Muscle layer of colon (tissue), 2 donors: ENCODE measurements at regions not wholly inside any gene's neighbourhood (a gene's known extent, or its start where the extent isn't known, plus 50 kb on each side); places are given as distances from the start of the nearest gene placed in this dataset.

Experiments
- H3K27ac ChIP-seq: one replicate; pipeline ENCODE4 v1.7.0; 2013; ENCODE audit warnings: low read depth, mild to moderate bottlenecking, low read length, moderate library complexity
- H3K27me3 ChIP-seq, 2 donors: one replicate each; pipeline ENCODE4 v1.7.0; 2013; ENCODE audit warnings: low read length in 2 of 2, mild to moderate bottlenecking in 2 of 2; ENCODE audit not compliant: insufficient read depth in 2 of 2, control insufficient read depth in 1 of 2
- H3K36me3 ChIP-seq: one replicate; pipeline ENCODE4 v1.7.0; 2013; ENCODE audit warnings: mild to moderate bottlenecking, low read length; ENCODE audit not compliant: insufficient read depth
- H3K4me1 ChIP-seq: one replicate; pipeline ENCODE4 v1.7.0; 2013; ENCODE audit warnings: mild to moderate bottlenecking, low read length; ENCODE audit not compliant: insufficient read depth
- H3K4me3 ChIP-seq, 2 donors: one replicate each; pipeline ENCODE4 v1.7.0; 2013; ENCODE audit warnings: low read length in 2 of 2, low read depth in 1 of 2, mild to moderate bottlenecking in 1 of 2, moderate library complexity in 1 of 2
- H3K9ac ChIP-seq: one replicate; pipeline ENCODE4 v1.7.0; 2013; ENCODE audit warnings: low read length
- H3K9me3 ChIP-seq: one replicate; pipeline ENCODE4 v1.7.0; 2013; ENCODE audit warnings: mild to moderate bottlenecking, low read length
- donor health status: abdominal sarcoma.
- donor health status: Adenocarcinoma of cecum.

DNA sequence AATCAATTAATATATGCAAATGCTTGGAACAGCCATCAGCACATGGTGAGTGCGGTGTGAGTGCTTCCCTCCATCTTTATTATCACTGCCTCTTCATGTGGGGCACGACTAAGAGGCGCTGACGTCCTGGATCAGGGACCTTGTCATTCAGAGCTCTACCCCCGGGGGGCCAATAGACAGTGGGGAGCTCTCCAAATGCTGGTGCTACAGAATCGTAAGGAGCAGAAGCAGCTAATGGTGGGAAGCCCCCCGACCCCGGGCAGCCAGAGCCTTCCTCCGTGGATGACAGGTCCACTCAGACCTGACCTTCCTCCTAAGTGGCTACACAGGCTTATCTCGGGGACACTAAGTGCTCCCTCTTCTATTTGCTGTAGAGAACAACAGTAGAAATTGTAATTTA, 257.5 kb upstream of the PMEPA1 start:
- Histone ChIP-seq H3K36me3 (no peaks in the 10 kb centered on the region), H3K9me3 (no peaks in the 10 kb centered on the region), H3K4me1 (no peaks in the 10 kb centered on the region), H3K4me3 (no peak overlapping the region), H3K9ac (no peak overlapping the region), H3K27me3 (no peaks in the 10 kb centered on the region), H3K27ac (no peak overlapping the region)

DNA sequence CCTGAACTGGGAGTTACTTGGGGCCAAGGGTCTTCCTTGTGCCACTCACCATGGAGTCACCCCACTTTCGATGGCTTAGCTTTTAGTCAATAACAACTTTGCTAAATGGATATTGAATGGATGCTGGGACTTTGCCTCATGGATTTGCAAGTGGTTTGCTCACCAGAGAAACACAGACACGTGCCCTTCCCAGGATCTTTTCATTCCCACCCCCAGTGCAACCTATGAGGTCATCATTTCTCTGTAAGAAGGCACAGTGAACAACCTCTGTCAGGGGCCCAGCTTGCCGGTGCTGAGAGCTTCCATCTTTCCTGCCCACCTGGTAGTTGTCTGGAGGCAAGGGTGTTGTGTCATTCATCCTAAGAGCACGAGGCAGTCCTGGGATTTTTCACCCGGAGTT, 256.8 kb upstream of the PMEPA1 start:
- Histone ChIP-seq H3K4me3 (no peak overlapping the region), H3K9ac (no peak overlapping the region), H3K27ac (no peak overlapping the region), H3K36me3 (no peaks in the 10 kb centered on the region), H3K27me3 (no peaks in the 10 kb centered on the region), H3K4me1 (no peaks in the 10 kb centered on the region), H3K9me3 (no peaks in the 10 kb centered on the region)

DNA sequence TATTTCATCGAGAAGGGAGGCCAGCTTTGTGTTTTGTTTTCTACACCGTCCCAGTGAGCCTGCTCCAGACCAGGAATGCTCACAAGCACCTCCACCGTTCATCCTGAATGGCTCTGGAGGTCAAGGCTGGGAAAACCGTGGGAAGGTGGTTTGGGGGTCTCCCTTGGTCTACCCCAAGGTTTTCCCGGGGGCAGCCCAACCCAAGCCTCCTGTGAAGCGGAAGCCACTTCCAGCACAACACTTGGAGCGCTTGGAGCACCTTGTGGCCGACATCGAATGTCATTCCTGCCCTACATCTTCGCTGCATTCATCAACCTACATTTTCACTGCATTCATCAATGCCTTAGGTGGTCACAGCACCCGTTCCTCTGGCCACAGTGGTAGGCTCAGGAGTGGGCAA, 255.6 kb upstream of the PMEPA1 start:
- Histone ChIP-seq H3K9me3 (no peaks in the 10 kb centered on the region), H3K9ac (no peak overlapping the region), H3K4me3 (no peak overlapping the region), H3K27me3 (no peaks in the 10 kb centered on the region), H3K27ac (no peak overlapping the region), H3K4me1 (peaks cover 7% of the 10 kb centered on the region), H3K36me3 (no peaks in the 10 kb centered on the region)

DNA sequence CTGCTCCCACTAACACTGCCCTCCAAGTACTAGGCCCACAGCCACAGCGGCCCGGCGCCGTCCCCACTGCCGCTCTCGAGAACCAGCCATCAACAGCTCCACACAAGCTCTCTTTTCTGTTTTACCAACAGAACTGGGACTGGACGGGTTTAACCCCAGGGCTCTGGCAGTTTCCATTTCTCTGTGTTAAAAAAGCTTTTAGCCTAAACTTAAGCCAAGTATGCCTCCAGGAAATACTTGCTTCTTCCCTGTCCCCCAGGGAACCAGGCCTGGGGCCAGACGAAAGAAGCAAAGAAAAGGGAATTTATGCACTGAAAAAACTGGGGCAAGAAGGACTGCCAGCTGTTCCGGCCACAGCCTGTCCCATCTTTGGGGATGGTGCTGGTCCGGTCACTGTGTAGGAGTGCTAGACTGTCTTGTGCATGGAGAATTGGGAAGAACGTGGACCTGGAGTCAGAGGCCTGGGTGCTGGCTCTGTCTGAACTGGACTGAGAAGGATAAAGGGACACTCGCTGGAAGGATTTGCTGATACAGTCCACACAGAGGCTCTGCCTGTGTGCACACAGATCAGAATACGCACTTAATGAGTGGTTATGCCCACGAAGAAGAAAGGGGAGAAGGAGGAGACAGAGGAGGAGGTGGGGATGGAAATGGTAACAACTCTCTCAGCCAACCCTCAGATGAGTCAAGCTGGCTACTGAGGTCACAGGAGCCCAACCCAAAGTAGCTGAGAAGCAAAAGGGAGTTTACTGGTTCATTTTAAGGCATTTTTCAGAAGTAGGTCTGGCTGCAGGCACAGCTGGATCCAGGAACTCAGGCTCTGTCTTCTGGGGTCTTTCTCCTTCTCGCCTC, 254.4 kb upstream of the PMEPA1 start:
- Histone ChIP-seq H3K27ac (no peak overlapping the region), H3K9ac (no peak overlapping the region), H3K9me3 (no peaks in the 10 kb centered on the region), H3K4me1 (peaks cover 10% of the 10 kb centered on the region), H3K27me3 (no peaks in the 10 kb centered on the region), H3K4me3 (no peak overlapping the region), H3K36me3 (no peaks in the 10 kb centered on the region)

DNA sequence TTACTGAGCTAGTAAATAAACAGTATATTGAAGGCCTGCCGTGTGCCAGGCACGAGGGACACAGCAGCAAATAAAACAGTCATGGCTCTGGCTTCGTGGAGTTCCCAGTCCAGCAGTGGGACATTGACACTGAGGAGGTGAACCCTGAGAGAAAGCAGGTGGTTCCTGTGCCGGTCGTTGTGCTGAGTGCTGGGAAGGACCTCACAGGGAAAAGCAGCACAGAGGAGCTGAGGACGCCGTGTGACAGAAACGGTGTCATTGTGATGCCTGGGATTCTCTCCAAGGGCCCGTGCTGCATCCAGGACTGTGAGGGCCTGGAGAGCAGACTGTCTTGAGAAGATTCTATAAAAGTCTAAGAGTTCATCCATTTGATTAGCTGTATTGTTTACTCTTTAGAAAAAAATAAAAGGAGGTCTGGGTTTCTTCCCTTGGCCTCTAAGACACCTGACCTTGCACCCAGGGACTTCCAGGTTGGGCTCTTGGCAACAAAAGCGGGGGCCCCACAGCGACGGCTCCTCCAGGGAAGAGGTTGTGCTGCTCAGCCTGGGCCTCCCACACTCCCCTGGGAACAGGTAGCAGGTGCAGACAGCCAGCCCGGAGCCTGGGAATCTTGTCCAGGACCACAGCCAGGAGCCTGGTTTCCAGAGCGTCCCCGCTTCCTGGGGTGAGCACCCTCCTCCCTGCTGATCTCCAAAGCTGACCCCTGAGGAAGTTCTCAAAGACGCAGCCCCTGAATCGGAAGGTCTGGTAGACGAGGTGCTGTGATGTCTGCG, 251.2 kb upstream of the PMEPA1 start:
- peaks cover 13% of the 10 kb centered on the region for H3K4me1 ChIP-seq
- no peaks in the 10 kb centered on the region for H3K9me3 ChIP-seq
- no peaks in the 10 kb centered on the region for H3K36me3 ChIP-seq
- H3K27ac ChIP-seq = no peak overlapping the region
- H3K4me3 ChIP-seq = no peak overlapping the region
- H3K9ac ChIP-seq = no peak overlapping the region
- H3K27me3 ChIP-seq = no peaks in the 10 kb centered on the region

DNA sequence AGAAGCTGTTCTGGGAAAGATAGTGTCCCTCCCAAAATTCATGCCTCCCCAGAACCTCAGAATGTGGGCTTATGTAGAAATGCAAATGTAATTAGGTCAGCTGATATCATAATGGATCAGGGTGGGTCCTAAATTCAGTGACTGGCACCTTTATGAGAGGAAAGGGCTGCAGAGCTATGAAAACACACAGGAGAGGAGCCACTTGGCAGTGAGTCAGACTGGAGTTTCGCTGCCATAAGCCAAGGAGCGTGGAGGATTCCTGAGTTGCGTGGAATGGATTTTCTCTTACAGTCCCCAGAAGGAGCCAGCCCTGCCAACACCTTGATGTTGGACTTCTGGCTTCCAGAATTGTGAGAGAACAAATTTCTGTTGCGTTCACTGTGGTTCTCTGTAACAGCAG, 249.8 kb upstream of the PMEPA1 start:
- Histone ChIP-seq H3K27ac (no peak overlapping the region), H3K4me3 (no peak overlapping the region), H3K9ac (no peak overlapping the region), H3K27me3 (no peaks in the 10 kb centered on the region), H3K36me3 (no peaks in the 10 kb centered on the region), H3K9me3 (no peaks in the 10 kb centered on the region), H3K4me1 (peaks cover 13% of the 10 kb centered on the region)

DNA sequence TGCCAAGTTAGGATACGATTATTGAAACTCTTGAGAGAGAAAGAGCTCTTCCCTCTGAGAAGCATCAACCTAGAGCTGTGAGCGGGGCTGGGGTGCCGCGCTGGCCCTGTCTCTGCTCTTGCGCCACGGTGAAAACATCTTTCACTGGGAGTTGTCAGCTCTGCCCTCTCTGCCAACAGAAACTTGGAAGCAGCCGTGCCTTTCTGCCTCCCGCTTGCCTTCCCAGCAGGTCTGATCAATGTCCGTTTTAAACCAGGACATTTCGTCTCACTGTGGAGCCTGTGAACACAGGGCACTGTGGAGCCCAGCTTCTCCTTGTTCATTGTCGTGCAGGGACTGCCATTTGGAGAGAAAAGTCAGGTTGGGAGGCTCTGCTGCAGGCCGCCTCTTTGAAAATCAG, 249.2 kb upstream of the PMEPA1 start:
- H3K36me3 ChIP-seq = no peaks in the 10 kb centered on the region
- H3K9me3 ChIP-seq = no peaks in the 10 kb centered on the region
- peak overlapping the region; percentile 72 for H3K27ac ChIP-seq
- no peak overlapping the region for H3K4me3 ChIP-seq
- H3K4me1 ChIP-seq = peaks cover 13% of the 10 kb centered on the region
- H3K9ac ChIP-seq = no peak overlapping the region
- H3K27me3 ChIP-seq = no peaks in the 10 kb centered on the region

DNA sequence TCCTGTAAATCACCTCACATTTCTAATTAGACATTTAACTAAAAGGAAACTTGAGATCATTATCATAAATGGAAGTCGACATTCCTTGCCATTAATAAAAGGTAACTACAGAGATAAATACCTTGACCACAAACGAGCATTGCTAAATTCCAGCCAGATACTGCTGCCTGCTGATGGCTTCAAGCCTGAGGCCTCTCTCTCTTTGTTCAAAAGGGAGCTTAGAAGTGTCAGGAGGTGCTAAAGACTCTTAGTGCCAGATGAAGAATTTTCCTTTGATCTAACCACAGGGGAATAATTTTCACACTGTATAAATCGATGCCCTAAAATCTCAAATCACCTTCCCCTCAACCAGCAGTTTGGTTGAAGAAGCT, 248.2 kb upstream of the PMEPA1 start:
- no peaks in the 10 kb centered on the region for H3K9me3 ChIP-seq
- H3K36me3 ChIP-seq = no peaks in the 10 kb centered on the region
- H3K4me3 ChIP-seq = no peak overlapping the region
- H3K27ac ChIP-seq = no peak overlapping the region
- no peak overlapping the region for H3K9ac ChIP-seq
- H3K4me1 ChIP-seq = peaks cover 13% of the 10 kb centered on the region
- H3K27me3 ChIP-seq = no peaks in the 10 kb centered on the region

DNA sequence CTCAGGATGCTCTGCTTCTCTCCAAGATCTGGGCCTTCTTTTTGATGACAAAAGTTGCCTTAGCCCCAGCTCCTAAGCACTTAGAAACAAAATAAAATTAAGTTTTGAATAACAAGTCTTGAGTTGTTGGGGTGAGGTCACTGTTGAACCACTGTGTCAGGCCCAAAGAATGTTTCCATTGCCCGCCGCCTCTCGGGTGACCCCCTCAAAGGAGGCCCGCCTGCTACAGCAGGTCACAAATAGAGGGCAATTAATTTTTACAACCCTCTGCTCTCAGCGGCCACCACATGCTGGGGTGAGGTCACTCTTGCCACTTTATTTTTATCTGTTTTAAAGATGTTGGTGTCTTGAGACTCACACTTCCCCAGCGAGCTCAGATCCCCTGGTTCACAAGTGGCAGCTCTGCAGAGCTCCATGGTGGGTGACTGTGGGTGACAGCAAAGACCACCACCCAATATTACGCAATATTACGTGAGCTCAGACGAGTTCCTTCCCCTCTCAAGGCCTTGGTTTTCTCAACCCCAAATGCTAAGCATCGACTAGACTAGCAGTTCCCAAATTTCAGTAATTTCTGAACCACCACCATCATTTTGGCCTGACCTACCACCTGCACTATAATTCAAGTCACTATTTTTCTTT, 247.7 kb upstream of the PMEPA1 start:
- Histone ChIP-seq H3K9ac (no peak overlapping the region), H3K36me3 (no peaks in the 10 kb centered on the region), H3K27ac (no peak overlapping the region), H3K27me3 (no peaks in the 10 kb centered on the region), H3K4me3 (no peak overlapping the region), H3K4me1 (peaks cover 13% of the 10 kb centered on the region), H3K9me3 (no peaks in the 10 kb centered on the region)

DNA sequence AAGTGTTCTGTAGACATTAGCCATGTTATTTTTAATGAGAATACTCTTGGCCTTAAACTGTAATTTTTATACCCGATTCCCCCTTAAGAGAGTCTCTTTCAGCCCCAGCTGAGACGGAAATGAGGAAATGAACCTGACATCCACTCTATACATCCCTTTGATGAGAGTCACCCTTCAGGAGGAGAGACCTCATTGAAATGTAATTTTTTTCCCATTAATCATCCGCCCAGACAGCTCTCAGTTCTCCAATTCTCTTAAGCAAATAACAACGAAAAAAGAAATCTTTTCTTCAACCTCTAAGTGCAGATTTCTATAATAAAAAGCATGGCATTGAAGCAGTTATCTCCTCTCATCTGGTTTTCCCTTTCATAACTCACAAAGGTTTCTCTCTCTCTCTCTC, 243.8 kb upstream of the PMEPA1 start:
- Histone ChIP-seq H3K4me1 (no peaks in the 10 kb centered on the region), H3K9ac (no peak overlapping the region), H3K27ac (no peak overlapping the region), H3K4me3 (no peak overlapping the region), H3K9me3 (no peaks in the 10 kb centered on the region), H3K27me3 (no peaks in the 10 kb centered on the region), H3K36me3 (no peaks in the 10 kb centered on the region)

DNA sequence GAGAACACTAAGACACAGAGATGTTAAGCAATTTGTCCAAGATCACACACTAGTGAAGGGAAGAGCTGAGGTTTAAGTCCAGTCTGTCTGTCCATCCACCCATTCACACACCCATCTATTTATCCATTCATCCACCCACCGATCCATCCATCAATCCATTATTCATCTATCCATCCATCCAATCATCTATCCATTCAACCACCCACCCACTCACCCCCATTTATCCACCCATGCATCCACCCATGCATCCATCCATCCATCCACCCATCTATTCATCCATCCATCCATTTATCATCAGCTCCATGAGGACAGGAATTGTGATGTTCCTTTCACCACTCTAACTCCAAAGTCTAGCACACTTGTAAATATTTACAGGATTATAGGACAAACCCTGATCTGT, 242.3 kb upstream of the PMEPA1 start:
- Histone ChIP-seq H3K9ac (no peak overlapping the region), H3K27ac (no peak overlapping the region), H3K36me3 (no peaks in the 10 kb centered on the region), H3K4me1 (no peaks in the 10 kb centered on the region), H3K4me3 (no peak overlapping the region), H3K27me3 (no peaks in the 10 kb centered on the region), H3K9me3 (no peaks in the 10 kb centered on the region)
